AG09319 (cell line): ENCODE measurements at regions not wholly inside any gene's neighbourhood (a gene's known extent, or its start where the extent isn't known, plus 50 kb on each side); places are given as distances from the start of the nearest gene placed in this dataset.

Source experiments
- DNase-seq: peaks from one replicate; pipeline ENCODE4 v3.0.0-alpha.2; 2010; ENCODE audit warnings: low read depth; ENCODE audit errors: extremely low read depth
- TF ChIP-seq, protein P1 (sequence below): IDR thresholded peaks from 2 replicates; pipeline ENCODE4 v1.5.1; 2011; ENCODE audit warnings: low read depth, mild to moderate bottlenecking, inconsistent platforms, low read length, moderate library complexity

DNA sequence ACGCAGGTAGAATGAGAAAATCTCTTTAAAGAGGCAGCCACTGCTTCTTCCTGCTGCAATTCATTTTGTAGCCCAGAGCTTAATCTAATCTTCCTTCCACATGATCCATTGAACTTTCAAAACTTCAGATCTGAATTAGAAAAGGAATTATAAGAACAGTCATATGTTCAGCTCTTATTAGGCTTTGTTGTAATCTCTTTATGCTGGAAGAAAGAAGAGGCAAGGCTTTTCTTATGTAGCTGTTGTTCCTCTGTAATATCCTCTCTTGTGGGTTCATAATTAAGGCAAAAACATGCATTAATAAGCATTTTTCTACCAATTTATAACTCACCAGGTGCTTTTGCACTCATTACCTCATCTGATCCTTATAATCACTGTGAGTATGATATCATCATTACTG is 634.9 kb upstream of the CFAP20DC start:
- DNase-seq, result no peak
- TF ChIP-seq, protein P1, sequence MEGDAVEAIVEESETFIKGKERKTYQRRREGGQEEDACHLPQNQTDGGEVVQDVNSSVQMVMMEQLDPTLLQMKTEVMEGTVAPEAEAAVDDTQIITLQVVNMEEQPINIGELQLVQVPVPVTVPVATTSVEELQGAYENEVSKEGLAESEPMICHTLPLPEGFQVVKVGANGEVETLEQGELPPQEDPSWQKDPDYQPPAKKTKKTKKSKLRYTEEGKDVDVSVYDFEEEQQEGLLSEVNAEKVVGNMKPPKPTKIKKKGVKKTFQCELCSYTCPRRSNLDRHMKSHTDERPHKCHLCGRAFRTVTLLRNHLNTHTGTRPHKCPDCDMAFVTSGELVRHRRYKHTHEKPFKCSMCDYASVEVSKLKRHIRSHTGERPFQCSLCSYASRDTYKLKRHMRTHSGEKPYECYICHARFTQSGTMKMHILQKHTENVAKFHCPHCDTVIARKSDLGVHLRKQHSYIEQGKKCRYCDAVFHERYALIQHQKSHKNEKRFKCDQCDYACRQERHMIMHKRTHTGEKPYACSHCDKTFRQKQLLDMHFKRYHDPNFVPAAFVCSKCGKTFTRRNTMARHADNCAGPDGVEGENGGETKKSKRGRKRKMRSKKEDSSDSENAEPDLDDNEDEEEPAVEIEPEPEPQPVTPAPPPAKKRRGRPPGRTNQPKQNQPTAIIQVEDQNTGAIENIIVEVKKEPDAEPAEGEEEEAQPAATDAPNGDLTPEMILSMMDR, result no peak

DNA sequence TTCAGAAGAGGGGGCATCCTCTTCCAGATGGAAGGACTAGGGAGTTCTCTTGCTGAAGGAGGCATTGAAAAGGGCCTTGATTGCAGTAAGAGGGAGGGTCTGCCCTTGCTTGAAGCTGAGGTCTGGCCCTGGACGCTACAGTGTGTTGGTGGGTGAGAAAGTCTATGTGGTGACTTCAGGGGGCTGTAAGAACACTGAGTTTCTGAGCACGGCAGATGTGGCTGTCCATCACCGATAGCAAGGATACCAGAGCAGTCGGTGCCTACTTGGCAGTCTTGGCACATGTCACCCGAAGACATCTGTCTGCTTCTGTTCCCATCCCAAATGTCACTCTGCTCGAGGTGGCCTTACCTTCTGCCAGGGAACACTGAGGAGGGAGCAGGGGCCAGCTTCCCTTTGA is 631.1 kb upstream of the CFAP20DC start:
- DNase-seq, result no peak
- TF ChIP-seq, protein P1, result no peak

DNA sequence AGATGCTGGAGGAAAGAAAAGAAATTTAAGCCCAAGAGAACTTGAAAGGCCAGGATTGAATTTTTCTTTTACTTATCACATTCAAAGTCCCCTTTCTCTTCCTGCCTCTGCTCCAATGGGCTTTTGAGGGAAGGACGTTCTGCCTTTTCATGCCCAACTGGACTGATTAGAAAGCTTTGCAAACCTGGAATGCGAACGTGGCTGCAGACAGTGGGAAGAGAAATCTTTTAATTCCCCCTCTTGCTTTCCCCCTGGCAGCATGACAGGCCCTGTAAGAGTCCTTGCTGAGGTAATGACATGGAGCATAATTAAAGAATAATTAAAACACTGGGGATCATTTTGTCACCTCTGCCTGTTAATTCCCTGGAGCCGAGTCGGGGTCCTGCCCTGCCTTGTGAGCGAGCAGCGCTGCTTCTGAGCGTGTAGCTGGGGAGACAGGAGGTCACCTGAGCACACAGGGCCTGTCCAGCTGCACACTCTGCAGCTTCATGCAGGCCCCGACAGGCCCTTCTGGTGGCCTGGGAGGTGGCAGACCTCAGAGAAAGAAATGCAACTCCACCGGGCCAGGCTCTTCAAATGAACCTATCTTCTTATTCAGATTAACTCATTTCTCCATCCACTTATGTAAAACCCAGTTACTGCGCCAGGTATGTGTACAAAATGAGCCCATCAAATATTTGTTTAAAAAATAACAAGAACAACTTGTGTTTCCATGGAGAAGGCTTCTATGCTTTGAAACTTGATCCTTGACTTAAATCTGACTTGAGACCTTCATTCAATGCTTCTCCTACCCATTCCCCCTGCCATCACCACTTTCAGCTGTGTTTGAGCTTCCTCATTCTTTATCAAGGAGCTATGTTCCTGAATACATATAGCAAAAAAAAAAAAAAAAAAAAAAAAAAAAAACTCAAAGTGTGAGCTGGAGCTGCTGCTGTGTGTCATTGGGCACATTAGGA is 628.2 kb upstream of the CFAP20DC start:
- no peak for DNase-seq
- TF ChIP-seq, protein P1, result no peak

DNA sequence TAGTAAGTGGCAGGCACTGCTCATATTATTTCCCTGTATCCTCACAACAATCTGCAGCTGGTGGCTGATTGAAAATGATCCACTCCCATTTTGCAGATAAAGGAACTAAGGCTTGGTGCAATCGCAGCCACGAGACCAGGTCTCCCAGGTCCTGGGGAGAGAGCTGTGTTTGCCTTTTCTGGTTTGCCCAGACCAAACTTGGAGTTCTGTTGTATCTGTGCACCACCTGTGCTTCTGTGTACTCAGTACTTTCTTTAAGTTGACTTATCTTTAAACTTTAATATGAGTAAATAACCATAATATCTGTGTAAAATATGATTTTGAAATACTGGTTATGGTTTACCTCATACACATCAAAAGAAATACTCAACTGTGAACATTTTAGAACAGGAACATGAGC is 625.7 kb upstream of the CFAP20DC start:
- DNase-seq, result no peak
- TF ChIP-seq, protein P1, result no peak

DNA sequence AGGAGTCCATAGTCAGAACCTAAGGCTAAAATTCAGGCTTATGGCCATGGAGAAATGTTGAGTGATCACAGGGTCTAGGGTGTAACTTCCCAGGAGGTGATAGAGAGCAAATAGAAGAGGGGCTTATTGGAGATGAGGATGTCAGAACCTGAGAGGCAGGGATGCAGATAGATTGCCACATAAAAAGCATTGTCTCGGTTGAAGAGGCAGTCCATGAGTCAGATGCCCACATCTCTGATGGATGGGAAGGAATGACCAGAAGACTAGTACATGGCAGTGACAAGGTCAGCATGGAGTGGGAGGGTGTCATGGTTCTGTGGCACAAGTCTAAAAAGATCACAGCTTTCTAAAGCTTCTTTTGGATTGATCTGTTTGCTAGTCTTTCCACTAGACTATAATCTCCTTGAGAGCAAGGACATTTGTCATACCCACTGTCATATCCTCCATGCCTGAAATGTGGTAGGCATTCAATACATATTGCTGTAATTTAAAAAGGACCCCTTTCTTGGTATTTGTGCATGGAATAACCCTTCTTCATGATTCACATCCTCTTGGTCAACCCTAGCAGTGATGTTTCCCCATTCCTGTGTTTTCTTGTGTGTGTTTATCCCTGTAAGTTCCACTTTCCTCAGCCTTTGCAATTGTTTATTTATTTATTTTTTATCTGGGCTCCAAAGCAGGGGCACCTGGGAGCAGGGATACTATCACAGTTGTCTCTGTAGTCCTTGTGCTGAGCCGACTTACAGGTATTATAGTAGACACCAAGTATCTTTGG is 613.4 kb upstream of the CFAP20DC start:
- no peak for DNase-seq

DNA sequence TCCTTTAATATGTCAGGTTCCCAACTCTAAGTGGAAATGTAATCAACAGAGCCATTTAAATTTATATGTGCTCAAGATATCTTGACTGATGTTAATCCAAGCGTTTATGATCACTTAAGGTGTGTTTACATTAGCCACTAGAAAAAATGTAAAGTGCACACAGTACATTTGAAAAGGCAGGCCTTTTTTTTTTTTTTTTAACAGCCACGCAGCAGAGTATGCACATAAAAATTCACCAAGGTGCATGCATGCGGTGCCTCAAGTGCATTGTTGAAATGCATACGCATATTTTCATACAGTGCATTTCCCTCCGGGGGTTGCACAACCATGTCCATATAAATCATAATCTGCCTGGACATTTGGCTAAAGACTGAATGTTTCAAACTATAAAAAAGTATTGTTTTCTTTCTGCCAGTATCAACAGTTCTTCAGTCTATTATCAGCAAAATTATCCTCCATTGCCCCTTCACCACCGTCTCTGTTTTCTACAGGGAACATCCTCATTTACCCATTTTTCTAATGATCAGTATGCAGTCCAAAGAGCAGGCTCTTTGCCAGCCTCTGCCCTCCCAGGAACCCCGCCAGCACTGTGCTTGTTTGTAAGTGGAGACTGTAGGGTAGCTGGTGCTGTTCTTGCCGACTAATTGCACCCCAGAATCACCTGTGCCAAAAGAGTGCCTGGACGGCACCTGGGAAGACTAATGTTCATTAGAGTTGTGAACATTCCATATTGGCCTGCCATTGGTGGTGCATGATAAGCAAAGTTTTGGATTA is 611.2 kb upstream of the CFAP20DC start:
- no peak for DNase-seq
- TF ChIP-seq, protein P1, result no peak

More for the DNA sequence above, 613.4 kb upstream of the CFAP20DC start:
- TF ChIP-seq, protein P1, result no peak
